Suppressor macrophage treated with lipopolysaccharide for 1 hour (primary cell): ENCODE measurements at regions not wholly inside any gene's neighbourhood (a gene's known extent, or its start where the extent isn't known, plus 50 kb on each side); places are given as distances from the start of the nearest gene placed in this dataset.
A peak's percentile ranks its signal among the peaks of the same experiment; 100 is the strongest.

Experiments
- DNase-seq, 3 donors: peaks; one replicate each; pipeline ENCODE4 v3.0.0-alpha.2; 2020 to 2022

DNA sequence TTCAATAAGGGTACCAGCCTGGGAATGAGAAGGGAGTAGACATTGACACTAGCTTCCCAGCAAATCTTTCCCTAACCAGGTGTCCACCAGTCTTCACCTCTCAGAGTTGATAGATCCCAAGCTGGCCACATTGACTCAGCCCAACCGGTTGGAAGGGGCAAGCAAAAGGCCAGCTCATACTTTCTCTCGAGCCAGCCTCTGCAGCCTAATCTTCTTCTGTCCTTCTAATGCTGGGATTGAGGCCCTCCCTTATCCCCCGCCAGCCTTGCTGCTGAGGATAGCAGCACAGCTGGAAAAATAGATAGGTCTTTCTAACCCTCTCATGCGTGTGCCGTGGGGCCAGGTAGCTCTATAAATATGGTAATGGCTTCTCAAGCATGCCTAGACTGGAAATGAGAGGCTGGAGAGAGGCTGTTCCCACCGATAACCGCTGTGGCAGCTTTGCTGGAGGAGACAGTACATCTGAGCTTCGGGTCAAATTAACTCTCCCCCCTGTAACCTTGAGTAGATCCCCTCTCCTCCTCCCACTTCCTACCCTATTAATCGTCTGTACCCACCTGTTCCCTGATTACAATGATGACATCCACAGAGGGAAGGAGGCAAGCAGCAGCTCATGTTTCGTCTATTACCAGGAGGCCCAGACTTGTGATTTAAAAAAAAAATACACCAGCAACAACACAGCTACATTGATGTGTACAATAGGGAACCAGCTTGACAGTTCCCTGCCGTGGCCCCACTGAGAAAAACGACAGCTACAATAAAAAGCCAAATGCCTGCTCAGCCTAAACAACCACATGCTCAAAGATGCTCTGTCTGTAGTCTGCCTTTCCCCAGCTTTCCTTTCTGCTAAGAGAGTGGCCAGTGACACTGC, 219.9 kb upstream of the BRINP1 start:
- DNase-seq, result no peak

DNA sequence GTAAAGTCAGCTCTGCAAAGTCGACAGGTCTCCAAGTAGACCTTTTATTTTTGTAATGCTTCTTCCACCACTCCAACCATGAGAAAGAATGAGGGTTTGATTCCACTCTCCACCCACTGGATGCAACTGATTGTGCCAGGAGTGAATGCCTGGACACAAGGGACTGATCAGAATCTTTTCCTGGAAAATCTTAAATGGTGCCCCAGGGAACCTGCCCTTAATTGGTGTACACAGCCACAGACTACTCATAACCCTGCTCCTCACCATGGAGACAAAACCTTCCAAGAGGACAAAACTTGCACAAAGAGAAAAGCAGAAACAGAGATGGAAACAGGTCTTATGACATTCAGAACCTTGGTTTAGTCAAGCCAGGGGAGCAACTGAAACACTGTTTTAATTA, 208.6 kb upstream of the BRINP1 start:
- DNase-seq, result no peak

DNA sequence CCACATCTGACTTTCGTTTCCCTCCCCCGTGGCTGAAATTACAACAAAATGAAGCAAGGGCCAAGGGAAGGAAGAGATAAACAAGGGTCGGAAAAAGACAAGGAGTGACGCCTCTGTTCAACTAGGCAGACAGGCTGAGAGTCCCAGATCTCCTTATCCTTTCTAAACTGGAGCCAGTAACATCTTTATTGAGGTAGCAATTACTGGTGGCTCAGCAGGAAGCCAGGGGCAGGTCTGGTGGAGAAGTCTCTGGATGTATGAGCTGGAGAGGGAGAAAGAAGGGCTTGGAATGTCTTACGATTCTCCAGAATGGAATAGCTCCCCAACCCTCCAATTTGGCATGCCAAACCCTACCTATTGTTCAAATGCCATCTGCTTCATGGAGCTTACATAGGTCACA, 190.8 kb upstream of the BRINP1 start:
- DNase-seq, result no peak

DNA sequence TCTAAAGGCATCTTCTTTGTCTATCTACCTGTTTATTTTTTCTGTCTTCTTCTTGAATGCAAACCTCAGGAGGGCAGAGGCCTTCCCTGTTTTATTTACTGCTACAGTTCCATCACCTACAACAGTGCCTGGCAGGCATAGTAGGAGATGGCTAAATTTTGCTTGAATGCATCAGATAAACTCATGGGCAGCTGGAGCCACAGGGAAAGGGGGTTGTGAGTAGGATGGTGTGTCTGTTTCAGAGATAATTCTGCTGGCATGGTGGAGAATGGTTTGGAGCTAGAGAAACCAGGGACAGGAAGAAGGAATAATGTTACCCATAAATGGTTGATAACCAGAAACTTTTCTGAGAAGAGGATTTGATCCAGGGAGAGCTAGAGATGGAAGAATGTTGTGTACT, 189.8 kb upstream of the BRINP1 start:
- DNase-seq, result no peak

DNA sequence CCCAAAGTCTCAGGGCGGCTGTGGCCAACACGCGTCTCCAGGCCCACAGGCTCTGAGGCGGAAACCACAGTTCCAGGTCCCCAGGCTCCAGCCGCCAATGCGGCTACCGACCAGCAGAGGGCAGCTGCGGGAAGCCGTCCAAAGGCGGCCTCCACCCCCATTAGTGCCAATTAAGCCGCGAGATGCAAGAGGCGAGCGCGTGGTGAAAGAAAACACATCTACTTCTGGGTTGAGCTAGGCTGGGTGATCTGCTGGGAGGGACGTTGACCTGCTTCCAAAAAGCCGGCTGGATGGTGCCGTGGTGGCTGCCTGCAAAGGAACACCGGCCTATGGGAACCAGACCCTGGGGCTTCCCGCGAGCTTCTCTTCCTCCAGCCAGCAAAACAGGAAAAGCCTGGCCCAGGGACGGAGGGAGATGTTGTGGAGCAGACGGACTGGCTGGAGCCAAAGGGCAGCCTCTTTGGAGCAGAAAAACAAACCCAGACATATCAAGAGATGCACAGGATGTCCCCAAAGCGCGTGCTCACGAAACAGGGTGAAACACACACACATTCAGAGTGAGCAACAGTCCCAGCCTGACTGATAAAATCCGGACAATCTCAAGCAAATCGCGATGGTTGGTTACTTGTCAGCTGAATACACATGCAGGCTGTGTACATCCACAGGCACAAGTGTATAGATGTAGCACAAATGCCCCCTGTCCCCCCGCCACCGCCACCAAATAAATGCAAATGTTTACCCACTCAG, 187.1 kb upstream of the BRINP1 start:
- peak; percentile 60 to 77 (median 71) for DNase-seq

DNA sequence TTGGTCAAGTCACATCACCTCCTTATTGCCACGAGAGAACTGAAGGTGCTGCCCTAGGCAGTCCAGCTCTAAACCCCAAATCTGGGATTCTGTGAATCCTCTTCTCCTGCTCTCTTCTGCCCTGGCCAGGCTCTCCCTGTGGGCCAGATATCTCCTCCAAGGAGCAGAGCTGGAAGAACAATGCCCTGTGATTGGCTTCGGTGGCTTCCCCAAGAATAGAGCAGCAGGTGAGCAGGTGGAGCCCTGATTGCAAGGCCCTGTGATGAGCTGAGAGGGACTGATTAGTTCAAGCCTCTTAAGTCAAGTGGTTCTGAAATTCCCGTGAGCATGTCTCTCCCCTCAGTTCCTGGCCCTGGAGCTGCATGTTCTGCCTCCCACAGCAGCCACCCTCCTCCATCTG, 175.3 kb upstream of the BRINP1 start:
- DNase-seq, result no peak

DNA sequence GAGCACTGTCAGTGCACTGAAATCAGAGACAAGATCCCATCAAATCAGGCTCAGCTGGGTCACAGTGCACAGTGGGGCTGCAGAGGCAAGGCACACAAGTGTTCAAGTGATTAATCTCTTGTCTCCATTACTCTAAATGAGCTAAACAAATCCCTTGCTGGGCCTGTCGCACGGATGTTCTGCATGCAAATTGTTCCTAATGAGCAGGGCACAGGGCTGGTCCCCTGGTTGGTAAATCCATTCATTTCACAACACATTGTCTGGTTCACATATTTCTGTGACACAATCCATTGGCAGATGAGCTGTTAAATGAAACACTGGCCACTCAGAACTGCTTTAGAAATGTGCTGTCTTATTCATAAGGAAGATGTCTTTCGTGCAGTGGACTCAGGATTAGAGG, 167.9 kb upstream of the BRINP1 start:
- DNase-seq, result no peak

DNA sequence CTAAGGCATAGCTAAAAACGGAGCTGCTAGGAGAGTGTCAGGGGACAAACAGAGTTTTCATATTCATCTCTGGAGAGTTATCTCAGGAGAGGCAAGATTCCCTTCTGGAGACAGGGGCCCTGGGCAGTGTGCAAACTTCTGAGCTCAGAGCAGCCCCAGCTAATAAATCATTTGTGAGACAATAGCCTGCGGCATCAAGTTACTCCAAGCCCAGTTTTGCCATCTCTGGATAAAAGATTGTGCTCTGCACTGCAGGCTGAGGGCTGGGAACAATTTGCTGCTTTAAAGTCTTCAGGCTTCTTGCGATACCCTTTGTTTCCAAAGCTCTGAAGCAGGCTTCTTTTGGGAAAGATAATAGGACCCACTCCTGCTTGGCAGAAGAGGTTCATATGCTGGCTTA, 164.3 kb upstream of the BRINP1 start:
- no peak for DNase-seq

DNA sequence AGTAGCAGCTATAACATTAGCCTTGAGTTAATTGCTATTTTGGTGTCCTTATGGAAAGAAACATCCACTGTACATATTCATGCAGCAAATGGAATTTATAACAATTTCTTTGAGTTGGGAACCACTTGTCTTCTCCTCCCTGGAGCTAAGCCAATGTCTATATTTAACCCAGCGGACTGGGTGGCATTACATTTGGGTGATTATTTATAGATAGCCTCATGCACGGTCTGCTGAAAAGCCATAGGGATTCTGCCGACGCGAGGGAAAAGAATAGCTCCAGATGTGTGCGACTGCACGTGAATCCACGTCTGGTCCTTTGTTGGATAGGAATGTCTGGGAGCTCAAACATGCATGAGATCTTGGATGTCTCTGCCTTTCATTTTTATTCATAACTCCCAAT, 157.5 kb upstream of the BRINP1 start:
- no peak for DNase-seq

DNA sequence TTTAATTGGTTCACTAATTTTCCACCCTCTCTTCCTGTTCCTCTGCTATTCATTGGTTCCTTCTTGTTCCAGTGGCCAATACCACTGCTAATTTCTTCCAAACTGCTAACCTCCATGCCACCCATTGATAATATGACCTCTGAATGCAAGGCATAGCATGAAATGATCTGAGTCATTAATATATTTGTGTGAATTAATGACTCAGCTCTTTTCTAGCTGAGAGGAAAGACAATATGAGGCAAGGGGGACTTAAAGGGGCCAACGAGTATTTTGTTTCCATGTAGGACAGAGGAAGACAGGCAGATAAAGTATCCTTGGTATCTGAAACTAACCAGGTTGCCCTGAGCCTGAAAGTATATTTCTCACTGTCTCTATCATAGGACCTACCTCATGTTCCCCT, 154.3 kb upstream of the BRINP1 start:
- no peak for DNase-seq

DNA sequence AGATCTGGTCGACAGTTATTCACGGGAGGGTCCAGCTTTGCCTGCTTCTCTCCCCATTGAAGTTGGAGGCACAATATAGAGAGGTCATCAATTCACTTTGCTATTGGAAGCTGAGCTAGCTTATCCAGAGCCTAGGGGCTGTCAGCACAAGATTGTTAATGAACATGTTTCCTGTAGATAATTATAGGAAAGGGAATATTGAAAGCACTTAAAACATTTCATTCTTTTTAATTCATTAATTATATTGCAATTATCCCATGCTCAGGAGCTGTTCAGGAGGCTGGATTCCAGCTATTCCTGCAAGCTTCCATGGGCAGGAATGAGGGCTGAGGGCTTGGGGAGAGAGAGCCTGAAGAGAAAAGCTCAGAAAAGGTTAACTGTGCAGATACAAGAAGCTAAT, 153.1 kb upstream of the BRINP1 start:
- no peak for DNase-seq

DNA sequence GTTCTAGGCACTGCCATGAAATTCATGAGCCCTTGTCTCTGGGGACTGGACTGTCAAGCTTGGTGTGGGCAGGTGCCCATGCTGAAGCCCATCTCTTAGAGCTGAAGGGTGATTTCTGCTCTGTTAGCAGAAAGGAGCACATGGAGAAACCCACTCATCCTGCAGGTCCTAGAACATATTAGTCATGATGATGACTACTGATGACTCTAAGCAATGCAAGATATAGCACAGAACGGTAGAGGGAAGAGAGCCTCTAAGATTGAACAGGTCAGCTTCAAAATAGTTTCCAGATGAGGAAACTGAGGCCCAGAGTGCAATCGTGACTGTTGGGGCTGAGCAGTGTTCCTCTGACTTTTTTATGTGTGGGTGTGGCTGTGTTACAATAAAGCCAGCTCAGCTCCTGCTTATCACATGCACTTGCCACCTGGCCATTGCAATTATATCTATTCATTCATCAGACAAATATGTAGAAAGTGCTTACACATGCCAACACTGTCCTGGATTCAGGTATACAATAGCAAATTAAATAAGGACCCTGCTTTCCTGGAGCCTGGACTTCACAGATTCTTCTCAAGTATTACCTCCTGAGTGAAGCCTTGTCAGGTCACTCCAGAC, 140.2 kb upstream of the BRINP1 start:
- no peak for DNase-seq

DNA sequence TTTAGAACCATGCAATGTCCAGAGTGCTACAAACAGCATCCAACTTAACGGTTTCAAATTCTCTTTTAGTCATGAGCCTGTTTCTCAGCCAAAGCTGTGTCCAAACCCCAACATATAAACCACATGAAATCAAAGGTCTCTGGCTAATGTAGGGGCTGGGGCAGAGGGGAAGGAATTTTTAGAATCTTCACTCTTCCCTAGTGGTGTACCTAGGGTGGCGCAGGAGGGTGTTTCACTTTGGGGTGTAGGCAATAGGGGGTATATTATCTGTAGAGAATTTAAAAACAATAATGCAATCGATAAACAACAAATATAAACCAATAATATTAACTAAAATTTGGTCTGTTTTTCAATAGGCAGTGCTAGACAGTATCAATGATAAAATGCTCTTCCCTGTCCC, 132.1 kb upstream of the BRINP1 start:
- no peak for DNase-seq

DNA sequence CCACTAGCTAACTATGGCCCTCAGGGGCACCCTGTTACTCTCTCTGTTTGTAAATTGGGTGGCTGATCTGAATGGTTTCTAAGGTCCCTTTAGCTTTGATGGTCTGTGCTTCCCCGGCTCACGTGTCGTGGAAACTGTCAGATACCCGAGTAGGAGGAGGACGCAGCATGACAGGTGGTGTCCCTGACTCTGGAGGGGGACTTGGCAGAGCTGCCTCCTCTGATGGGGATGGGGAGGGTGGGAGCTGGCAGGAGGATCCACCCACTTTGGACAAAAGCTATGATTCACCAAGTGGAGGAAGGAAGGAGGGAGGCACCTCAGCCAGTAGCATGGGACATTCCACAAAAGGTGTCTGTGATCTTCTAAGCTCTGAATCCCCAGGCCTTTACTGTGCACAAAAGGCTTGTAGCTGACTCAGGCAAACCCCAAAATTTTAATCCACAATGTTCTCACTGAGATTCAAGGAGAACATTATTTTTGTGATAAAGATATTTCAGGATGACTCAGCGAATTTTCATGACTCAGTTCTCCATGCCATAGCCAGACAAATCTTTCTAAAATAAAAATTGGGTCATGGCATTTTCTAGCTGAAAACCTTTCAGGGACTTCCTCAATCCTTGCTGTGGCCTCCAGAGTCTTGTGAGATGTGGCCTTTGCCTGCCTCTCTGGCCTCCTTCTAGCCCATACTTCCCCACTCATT, 131.0 kb upstream of the BRINP1 start:
- no peak for DNase-seq

DNA sequence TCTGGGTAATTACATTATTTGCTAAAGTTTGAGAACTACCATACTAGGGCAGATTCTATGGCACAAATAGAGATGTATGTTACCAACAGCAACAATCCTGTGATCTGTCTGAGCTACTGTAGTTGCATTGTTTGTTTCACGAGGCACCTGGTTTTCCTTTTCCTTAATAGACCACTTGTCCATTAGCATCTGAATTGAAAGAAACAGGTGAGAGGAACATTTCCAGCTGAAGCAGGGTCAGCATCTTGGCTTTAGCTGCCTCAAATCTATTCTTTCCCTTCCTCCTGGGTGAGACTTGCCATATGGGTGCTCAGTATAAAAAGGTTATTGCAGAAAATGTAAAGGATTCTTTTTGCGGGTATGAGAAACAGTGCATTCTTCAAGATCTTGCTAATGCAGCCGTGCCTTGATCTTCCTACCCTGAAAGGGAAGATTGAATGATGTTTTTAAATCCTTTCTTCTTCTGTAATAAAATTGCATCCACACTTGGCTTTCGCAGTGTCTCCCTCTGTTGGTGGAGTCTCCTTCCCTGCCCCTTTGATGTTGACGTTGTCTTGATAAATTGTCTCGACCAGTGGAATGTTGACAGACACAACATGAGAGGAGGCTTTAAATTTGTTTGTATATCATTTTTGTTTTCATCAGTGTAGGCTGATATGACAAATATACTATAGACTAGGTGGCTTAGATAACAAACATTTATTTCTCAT, 118.0 kb upstream of the BRINP1 start:
- no peak for DNase-seq

DNA sequence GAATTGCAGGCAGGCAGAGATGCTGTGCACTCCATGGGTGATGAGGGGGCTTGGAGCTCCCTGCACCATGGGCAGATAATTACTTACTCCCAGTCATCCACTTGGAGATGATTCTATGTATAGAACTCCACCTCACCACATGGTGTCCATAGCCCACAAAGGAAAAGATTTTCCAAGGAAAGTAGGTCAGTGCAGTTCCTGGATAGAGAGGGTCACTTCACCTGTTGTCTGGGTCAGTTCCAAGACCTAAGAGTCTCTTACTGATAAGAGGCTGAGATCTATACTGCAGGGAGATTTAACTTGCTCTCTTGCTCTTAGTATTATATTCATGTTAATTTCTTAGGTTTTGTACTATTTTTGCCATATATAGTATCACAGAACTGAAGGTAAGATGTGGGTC, 113.9 kb upstream of the BRINP1 start:
- no peak for DNase-seq

DNA sequence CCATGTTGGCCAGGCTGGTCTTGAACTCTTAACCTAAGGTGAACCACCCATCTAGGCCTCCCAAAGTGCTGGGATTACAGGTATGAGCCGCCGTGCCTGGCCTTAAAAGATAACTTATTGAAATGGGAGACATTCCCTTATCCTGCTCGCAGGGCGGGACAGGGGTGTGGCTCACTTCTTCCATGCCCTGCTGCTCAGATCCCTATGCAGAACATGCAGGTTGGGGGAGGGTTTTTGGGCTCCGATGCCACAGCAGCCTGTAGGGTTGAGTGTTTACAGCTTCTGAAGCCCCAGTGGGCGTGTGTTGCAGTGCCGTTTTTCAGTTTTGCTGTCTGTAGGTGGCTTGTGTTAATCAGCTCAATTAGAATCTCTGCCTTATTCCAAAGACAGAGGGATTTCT, 108.0 kb upstream of the BRINP1 start:
- DNase-seq, result no peak

DNA sequence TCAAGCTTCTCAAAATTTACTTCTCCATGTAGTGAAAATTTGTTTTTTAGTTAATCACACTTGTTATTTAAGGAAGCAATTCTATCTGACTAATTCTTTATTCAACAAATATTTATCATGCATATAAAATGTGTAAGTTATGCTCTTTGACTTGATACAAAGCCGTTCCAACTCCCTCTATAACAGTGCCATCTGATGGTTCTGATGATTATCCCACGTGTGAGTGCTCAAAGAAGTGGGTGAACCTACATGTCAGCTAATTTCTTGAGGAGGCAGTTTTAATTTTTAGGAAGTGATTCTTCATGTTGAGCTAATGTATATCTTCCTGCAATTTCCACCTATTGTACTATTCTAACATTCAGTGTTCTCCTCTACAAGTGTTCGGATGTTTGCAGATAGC, 88.8 kb upstream of the BRINP1 start:
- peak in 1 of 3 donors; percentile 1 for DNase-seq

DNA sequence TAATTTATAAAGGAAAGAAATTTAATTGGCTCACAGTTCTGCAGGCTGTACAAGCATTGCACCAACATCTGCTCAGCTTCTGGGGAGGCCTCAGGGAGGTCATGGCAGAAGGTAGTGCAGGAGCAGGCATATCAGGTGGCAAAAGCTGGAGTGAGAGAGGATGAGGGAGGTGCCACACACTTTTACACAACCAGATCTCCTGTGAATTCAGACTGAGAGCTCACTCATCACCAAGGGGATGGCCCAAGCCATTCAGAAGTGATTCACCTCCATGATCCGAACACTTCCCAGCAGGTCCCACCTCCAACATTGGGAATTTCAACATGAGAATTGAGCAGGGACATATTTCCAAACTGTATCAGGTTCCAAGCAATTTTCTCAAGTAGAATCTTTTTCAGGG, 84.7 kb upstream of the BRINP1 start:
- no peak for DNase-seq

DNA sequence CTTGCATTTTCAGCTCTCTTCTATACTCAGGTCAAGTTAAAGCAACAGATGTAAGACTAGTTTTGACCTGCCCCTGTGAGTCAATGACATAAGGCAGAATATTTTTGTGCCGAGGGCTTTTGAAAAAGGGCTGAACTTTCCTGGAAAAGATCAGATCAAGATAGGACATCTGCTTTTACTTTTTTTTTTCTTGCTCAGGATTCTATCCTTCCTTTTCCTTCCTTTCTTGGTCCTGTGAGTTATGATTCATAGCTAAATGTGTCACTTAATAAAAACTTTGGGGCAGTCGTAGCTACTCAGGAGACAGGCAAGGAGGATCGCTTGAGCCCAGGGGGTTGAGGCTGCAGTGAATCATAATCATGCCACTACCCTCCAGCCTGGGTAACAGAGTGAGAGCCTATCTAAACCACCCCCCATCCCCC, 84.3 kb upstream of the BRINP1 start:
- no peak for DNase-seq

DNA sequence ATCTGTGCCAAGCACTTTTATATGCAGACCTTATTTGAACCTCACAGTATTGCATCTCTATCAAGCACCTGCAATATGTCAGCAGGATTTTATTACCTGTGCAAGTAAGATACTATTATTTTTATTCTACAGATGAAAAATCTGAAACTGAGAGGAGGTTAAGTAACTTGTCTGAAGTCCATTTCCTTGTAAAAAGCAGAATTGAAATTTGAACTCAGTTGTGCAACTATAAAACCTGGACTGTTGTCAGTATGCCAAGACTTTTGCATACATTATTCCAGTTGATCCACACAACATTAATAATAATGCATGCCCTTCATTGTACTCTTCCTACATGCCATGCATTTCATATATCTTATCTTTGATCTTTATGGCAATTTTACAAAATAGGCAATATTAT, 82.2 kb upstream of the BRINP1 start:
- DNase-seq, result no peak

DNA sequence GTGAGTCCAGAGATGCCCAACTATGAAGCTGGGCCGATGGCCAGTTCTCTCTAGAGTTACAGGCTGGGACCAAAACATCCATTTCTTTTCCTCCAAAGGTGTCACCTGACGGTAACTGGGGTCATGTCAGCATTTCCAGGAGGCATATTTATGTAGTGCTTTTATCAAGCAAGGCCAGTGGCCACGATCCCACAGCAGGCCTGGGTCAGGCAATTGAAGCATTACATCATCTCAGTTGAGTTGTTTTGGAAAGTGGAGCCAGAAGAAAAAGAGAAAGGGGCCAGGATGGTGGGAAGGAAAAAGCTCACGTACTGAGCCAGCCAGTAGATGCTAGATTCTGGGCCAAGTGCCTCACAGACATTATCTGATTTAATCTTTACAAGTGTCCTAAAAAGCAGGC, 73.9 kb upstream of the BRINP1 start:
- no peak for DNase-seq

DNA sequence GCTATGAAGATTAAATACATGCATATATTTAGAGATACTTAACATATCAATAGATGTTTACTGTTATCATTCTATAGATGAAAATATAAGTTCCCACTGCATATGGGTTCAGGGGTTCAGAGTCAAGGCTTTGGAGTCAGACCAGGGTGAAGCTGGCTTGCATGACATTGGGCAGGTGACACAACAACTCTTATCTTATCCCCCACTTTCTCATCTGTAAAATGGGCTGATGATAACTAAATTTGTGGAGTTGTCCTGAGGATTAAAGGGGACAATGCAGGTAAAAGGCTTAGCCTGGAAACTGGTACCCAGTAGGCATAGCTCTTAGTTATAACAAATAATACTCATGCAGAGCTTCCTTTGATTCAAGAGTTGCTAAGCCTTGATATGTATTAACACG, 72.6 kb upstream of the BRINP1 start:
- no peak for DNase-seq
